ENCODE measurements at regions not wholly inside any gene's neighbourhood (a gene's known extent, or its start where the extent isn't known, plus 50 kb on each side); places are given as distances from the start of the nearest gene placed in this dataset.

- peak; percentile 31 for DNase-seq (ENCODE audit: low read depth)
These were observed 65.0 kb upstream of the SLC2A12 start for GRCh38 chr6:134117409-134117808.

DNA sequence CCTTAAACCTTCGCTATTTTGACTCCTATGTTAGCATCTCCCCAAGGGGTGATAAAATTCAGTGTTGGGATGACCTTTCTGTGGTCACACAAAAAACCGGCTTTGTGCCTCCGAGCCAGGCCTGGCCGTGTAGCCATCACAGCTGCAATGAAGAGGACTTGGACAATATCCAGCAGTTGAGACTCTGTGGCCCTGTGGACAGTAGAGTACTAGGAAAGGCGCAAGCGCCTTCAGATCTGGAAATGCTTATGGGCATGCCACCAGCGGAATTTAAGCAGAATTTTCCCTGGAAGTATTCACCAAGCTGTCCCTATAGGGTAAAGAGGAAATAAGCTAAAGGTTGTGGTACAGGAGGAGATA is 63.3 kb upstream of the SLC2A12 start:
- no peak for DNase-seq (ENCODE audit: low read depth)

- no peak for DNase-seq (ENCODE audit: low read depth)
These were observed 62.7 kb upstream of the SLC2A12 start for GRCh38 chr6:134114918-134115714.

GRCh38 chr6:134114489-134114888 is 62.1 kb upstream of the SLC2A12 start:
- DNase-seq (ENCODE audit: low read depth) = no peak

DNA sequence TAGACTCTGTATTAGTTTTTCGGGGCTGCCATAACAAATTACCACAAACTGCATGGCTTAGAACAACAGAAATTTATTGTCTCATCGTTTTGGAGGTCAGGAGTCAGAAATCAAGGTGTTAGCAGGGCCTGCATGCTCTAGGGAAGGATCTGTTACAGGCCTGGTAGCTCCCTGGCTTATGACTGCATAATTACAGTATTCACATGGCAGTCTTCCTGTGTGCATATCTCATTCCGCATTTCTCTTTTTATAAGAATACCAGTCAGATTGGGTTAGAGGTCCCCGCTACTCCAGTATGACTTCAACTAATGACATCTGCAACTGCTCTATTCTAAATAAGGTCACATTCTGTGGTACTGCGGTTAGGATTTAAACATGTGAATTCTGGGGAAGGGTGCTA is 59.3 kb upstream of the SLC2A12 start:
- DNase-seq (ENCODE audit: low read depth) = no peak

- peak; percentile 35 for DNase-seq (ENCODE audit: low read depth)
These were observed 58.7 kb upstream of the SLC2A12 start for GRCh38 chr6:134111062-134111677.

- no peak for DNase-seq (ENCODE audit: low read depth)
These were observed 54.3 kb upstream of the SLC2A12 start for GRCh38 chr6:134106702-134107101.

DNA sequence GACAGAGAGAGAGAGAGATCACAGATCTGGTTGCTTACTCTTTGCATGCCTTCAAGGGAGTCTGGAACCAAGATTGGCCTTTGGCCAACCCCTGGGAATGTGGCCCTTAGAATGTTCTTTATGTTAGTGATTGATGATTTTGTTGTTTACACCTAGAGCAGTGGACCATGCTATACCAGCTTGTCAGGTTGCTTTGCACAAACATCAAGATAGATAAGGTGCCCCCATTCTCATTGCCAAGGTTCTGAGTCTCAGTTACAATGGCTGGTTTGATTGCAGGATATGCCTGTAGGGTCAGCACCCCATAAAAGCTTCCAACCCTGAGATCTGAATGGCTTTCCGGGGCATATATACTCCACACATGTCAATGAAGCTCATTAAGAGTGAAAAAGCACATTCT is 53.5 kb upstream of the SLC2A12 start:
- no peak for DNase-seq (ENCODE audit: low read depth)

DNA sequence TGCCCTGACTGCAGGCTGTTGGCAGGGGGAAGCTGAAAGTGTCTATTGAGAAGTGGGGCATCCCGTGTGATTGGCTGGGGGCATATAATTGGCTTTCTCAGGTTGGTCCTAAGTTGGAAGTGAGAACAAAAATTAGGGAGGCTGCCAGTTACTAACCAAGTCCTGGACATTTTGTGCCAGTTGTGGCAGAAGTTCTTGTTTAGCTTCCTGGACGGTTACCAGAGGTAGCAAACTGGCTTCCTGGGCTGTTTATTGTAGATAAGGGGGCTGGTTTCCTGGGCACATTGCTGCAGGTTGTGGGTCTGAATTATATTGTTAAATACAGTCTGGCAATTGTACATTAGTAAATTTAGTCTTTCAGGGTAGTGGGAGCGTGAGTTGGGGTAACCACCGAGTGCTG is 50.6 kb upstream of the SLC2A12 start:
- no peak for DNase-seq (ENCODE audit: low read depth)
